ENCODE measurements at regions not wholly inside any gene's neighbourhood (a gene's known extent, or its start where the extent isn't known, plus 50 kb on each side); places are given as distances from the start of the nearest gene placed in this dataset.

DNA sequence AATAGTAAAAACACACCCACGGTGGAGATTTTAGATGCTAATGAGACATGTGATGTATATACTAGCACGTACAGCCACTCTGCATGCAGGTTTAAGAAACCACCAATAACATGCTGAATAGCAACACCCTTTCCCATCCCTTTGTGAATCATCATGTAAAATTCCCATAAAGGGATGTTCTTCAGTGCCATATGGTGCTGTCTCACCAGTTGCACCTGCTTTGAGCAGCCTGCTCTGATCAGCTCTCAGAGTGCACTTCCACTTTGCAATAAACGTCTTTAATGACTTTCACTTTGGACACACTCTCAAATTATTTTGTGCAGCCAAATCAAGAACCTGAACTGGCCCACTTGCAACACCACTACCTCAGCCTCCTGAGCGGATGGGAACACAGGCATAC, 615.0 kb downstream of the ANKRD7 start:
- TF ChIP-seq EZH2 (IDR thresholded peaks at IDR 0.05; ENCODE audit: borderline replicate concordance, insufficient read depth, low read length, poor library complexity, severe bottlenecking) (no peak), MXI1 (conservative IDR thresholded peaks at IDR 0.05; ENCODE audit: poor library complexity, severe bottlenecking) (no peak), POLR2AphosphoS5 (IDR thresholded peaks at IDR 0.05) (no peak), RAD21 (conservative IDR thresholded peaks at IDR 0.05) (no peak), EP300 (conservative IDR thresholded peaks at IDR 0.05; ENCODE audit: poor library complexity, severe bottlenecking) (no peak), TAF1 (IDR thresholded peaks at IDR 0.05; ENCODE audit: low read depth) (no peak)
- TF ChIP-seq, protein P1, sequence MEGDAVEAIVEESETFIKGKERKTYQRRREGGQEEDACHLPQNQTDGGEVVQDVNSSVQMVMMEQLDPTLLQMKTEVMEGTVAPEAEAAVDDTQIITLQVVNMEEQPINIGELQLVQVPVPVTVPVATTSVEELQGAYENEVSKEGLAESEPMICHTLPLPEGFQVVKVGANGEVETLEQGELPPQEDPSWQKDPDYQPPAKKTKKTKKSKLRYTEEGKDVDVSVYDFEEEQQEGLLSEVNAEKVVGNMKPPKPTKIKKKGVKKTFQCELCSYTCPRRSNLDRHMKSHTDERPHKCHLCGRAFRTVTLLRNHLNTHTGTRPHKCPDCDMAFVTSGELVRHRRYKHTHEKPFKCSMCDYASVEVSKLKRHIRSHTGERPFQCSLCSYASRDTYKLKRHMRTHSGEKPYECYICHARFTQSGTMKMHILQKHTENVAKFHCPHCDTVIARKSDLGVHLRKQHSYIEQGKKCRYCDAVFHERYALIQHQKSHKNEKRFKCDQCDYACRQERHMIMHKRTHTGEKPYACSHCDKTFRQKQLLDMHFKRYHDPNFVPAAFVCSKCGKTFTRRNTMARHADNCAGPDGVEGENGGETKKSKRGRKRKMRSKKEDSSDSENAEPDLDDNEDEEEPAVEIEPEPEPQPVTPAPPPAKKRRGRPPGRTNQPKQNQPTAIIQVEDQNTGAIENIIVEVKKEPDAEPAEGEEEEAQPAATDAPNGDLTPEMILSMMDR (IDR thresholded peaks at IDR 0.05; ENCODE audit: poor library complexity, severe bottlenecking): no peak
- TF ChIP-seq, protein P2, sequence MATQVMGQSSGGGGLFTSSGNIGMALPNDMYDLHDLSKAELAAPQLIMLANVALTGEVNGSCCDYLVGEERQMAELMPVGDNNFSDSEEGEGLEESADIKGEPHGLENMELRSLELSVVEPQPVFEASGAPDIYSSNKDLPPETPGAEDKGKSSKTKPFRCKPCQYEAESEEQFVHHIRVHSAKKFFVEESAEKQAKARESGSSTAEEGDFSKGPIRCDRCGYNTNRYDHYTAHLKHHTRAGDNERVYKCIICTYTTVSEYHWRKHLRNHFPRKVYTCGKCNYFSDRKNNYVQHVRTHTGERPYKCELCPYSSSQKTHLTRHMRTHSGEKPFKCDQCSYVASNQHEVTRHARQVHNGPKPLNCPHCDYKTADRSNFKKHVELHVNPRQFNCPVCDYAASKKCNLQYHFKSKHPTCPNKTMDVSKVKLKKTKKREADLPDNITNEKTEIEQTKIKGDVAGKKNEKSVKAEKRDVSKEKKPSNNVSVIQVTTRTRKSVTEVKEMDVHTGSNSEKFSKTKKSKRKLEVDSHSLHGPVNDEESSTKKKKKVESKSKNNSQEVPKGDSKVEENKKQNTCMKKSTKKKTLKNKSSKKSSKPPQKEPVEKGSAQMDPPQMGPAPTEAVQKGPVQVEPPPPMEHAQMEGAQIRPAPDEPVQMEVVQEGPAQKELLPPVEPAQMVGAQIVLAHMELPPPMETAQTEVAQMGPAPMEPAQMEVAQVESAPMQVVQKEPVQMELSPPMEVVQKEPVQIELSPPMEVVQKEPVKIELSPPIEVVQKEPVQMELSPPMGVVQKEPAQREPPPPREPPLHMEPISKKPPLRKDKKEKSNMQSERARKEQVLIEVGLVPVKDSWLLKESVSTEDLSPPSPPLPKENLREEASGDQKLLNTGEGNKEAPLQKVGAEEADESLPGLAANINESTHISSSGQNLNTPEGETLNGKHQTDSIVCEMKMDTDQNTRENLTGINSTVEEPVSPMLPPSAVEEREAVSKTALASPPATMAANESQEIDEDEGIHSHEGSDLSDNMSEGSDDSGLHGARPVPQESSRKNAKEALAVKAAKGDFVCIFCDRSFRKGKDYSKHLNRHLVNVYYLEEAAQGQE (IDR thresholded peaks at IDR 0.05; ENCODE audit: borderline replicate concordance): no peak

Data from neural cell (in vitro differentiated cells).